Left renal cortex interstitium (tissue), 4 donors: ENCODE measurements at regions not wholly inside any gene's neighbourhood (a gene's known extent, or its start where the extent isn't known, plus 50 kb on each side); places are given as distances from the start of the nearest gene placed in this dataset.
"Not testable (repeated sequence)": the region's sequence is repeated elsewhere in the genome, so short reads cannot be mapped to it uniquely, and the experiment has no call there.

ENCODE experiments used
- DNase-seq, 4 donors: peaks; one replicate each; pipeline ENCODE4 v3.0.0-alpha.2; 2013; ENCODE audit warnings: low read depth in 4 of 4, low spot score in 2 of 4, missing footprints in 1 of 4

DNA sequence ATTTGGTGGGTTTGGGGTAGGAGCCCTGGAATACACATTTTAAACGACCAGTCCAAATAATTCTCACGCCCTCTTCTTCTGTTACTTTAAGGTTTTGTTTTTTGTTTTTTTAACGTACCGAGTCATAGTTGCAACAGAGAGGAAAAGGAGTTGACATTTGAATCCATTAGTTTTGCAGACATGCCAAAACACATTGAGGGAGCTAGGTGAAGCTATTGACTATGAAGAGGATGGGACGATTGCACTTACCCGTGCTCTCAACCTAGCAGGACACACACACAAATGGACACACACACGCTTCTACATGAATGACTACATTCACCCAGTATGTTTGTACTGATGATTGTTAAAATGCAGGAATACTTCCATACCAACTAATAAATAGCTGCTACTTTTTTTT lies 54.3 kb upstream of the CIT start:
- no peak for DNase-seq

DNA sequence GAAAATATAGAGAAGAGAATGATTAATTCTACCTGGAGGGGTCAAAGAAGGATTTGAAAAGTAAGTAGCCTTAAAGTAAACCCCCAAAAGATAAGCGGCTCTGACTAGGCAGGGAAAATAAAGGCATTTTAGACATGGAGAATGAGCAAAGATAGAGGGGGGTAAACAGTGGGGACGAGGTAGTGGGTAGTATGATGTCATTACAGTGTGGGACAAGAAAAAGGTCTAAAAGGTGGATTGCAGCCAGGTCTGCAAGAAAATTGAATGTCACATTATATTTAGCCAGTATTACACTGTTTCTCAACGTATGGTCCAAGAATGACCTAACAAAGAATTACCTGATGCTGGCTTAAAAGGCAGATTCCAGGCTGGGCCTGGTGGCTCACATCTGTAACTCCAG lies 55.8 kb upstream of the CIT start:
- no peak for DNase-seq

DNA sequence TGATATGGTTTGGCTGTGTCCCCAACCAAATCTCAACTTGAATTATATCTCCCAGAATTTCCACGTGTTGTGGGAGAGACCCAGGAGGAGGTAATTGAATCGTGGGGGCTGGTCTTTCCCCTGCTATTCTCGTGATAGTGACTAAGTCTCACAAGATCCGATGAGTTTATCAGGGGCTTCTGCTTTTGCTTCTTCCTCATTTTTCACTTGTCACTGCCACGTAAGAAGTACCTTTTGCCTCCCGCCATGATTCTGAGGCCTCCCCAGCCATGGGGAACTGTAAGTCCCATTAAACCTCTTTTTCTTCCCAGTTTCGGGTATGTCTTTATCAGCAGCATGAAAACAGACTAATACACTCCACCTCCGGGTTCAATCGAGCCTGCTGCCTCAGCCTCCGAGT lies 54.3 kb upstream of the BICDL1 start:
- not testable (repeated sequence) for DNase-seq

DNA sequence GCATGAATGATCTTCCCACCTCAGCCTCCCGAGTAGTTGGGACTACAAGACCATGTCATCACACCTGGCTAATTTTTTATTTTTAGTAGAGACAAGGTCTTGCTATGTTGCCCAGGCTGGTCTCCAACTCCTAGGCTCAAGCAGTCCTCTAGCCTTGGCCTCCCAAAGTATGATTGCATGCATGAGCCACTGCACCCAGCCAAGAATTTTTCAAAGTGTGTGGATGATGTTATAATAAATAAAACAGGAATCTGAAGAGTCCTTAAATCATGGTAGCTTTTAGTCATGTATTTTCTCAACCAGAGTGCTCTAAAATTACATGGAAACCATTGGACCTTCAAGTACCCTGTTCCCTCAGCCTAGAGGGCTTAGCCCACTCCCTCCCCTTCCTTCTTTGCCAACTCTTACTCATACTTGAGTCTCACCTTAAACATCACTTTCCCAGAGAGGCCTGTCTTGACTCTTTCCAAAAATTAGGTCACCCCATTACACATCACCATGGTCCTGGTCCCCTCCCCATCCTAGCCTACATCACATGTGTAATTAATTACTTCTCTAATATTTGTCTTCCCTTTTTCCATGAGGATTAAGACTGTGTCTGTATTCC lies 52.2 kb upstream of the BICDL1 start:
- DNase-seq = no peak

- DNase-seq = peak in 1 of 4 donors; percentile 55
Observed at GRCh38 chr12:119938049-119938667, 50.9 kb upstream of the BICDL1 start.
